NCI-H1092 treated with DMSO at 0.1 percent for 48 hours (cell line): ENCODE measurements at regions not wholly inside any gene's neighbourhood (a gene's known extent, or its start where the extent isn't known, plus 50 kb on each side); places are given as distances from the start of the nearest gene placed in this dataset.
"Not testable (repeated sequence)": the region's sequence is repeated elsewhere in the genome, so short reads cannot be mapped to it uniquely, and the experiment has no call there.

Experiments used
- DNase-seq: peaks from one replicate; lab custom pipeline; 2025; lab: John Stamatoyannopoulos, UW

GRCh38 chr13:60214213-60215055, 50.7 kb upstream of the DIAPH3 start:
- DNase-seq: no peak

- DNase-seq: no peak
Observed at GRCh38 chr13:60220072-60220471, 56.3 kb upstream of the DIAPH3 start.

- DNase-seq: no peak
Observed at GRCh38 chr13:60221581-60221980, 57.9 kb upstream of the DIAPH3 start.

GRCh38 chr13:60226507-60226906, 62.8 kb upstream of the DIAPH3 start:
- no peak for DNase-seq

GRCh38 chr13:60227158-60227557, 63.4 kb upstream of the DIAPH3 start:
- no peak for DNase-seq

GRCh38 chr13:60229708-60230272, 66.1 kb upstream of the DIAPH3 start:
- no peak for DNase-seq

- no peak for DNase-seq
Observed at GRCh38 chr13:60230593-60230992, 66.9 kb upstream of the DIAPH3 start.

GRCh38 chr13:60242043-60242595, 78.4 kb upstream of the DIAPH3 start:
- no peak for DNase-seq

- DNase-seq: no peak
Observed at GRCh38 chr13:60244381-60244780, 80.7 kb upstream of the DIAPH3 start.

GRCh38 chr13:60251419-60251818, 87.7 kb upstream of the DIAPH3 start:
- not testable (repeated sequence) for DNase-seq

GRCh38 chr13:60258349-60258748, 94.6 kb upstream of the DIAPH3 start:
- no peak for DNase-seq

GRCh38 chr13:60260440-60260839, 96.7 kb upstream of the DIAPH3 start:
- no peak for DNase-seq

- peak; percentile 83 for DNase-seq
Observed at GRCh38 chr13:60261432-60262351, 98.0 kb upstream of the DIAPH3 start.

- no peak for DNase-seq
Observed at GRCh38 chr13:60265566-60265965, 101.8 kb upstream of the DIAPH3 start.

- DNase-seq: peak; percentile 42
Observed at GRCh38 chr13:60267498-60268202, 103.9 kb upstream of the DIAPH3 start.

GRCh38 chr13:60268203-60268555, 104.5 kb upstream of the DIAPH3 start:
- DNase-seq: no peak

GRCh38 chr13:60273971-60274527, 110.3 kb upstream of the DIAPH3 start:
- no peak for DNase-seq

GRCh38 chr13:60274655-60275054, 110.9 kb upstream of the DIAPH3 start:
- DNase-seq: no peak

- DNase-seq: no peak
Observed at GRCh38 chr13:60275208-60275607, 111.5 kb upstream of the DIAPH3 start.

GRCh38 chr13:60280524-60280923, 116.5 kb upstream of the TDRD3 start:
- DNase-seq: not testable (repeated sequence)

- DNase-seq: peak; percentile 93
Observed at GRCh38 chr13:60282186-60282585, 114.8 kb upstream of the TDRD3 start.
